ENCODE measurements at regions not wholly inside any gene's neighbourhood (a gene's known extent, or its start where the extent isn't known, plus 50 kb on each side); places are given as distances from the start of the nearest gene placed in this dataset.

GRCh38 chr9:88691091-88691490 is 156.1 kb downstream of the NXNL2 start:
- TF ChIP-seq CTCF (IDR thresholded peaks at IDR 0.05; ENCODE audit: borderline replicate concordance, insufficient read depth, low read depth, low read length), result no peak
- H3K4me3 ChIP-seq (ENCODE audit: low read depth, low read length), result no peak overlapping the region

DNA sequence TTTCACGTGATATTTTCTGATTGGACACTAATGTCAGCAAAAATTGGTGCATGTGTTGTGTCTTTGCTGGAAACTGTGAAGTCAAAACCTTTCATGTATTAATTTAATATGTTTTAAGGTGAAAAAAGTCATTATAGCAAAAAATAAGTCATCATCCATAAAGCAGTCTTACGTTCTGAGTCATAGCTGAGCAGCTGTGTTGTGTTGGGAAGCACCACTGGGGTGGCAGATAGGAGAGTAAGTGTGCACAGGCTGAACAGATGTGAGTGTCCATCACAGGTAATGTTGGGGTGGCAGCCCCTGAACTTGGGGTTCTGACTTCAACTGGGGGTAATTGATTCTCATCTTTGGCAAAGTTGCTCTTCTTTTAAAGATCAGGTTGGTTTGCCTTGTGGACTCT is 156.8 kb downstream of the NXNL2 start:
- no peak overlapping the region for H3K4me3 ChIP-seq (ENCODE audit: low read depth, low read length)
- TF ChIP-seq CTCF (IDR thresholded peaks at IDR 0.05; ENCODE audit: borderline replicate concordance, insufficient read depth, low read depth, low read length), result no peak

DNA sequence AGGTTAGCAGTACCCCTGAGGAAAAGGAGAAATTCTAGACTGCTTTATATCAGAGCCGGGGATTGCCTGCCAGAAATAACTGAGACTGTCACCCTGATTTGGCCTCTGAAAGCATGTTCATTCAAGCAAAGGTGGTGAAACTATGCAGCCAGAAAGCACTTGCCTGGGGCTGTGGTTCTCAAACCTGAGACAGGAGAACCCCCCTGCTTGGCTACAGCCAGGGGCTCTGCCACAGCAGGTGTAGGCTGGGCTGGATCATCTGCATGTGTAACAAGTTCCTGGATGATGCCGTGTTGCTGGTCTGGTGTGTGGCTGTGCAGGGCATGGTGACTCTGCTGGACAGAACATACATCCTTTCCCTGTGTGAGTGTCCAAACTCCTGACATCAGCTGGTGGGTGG is 157.8 kb downstream of the NXNL2 start:
- no peak for TF ChIP-seq CTCF (IDR thresholded peaks at IDR 0.05; ENCODE audit: borderline replicate concordance, insufficient read depth, low read depth, low read length)
- H3K4me3 ChIP-seq (ENCODE audit: low read depth, low read length), result no peak overlapping the region

GRCh38 chr9:88694625-88695024 is 159.6 kb downstream of the NXNL2 start:
- H3K4me3 ChIP-seq (ENCODE audit: low read depth, low read length), result no peak overlapping the region
- TF ChIP-seq CTCF (IDR thresholded peaks at IDR 0.05; ENCODE audit: borderline replicate concordance, insufficient read depth, low read depth, low read length), result no peak

DNA sequence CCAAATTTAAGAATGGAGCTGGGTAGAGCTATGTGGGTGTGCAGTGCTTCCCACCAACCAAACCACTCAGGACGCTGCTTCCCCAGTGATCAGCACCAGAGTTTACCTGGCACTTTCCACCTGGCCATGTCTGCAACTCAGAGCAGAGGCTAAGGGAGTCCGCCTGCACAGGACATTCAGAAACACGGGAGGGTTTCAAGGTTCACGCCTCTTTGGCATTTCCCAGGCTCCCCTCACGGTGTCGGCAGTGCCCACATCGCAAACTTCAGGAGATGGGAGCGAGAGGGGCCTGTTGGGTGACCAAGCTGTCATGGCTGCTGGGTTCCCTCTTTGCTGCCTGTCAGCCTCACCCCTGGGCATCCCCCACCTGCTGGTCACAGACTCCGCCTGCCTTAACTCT is 161.5 kb downstream of the NXNL2 start:
- TF ChIP-seq CTCF (IDR thresholded peaks at IDR 0.05; ENCODE audit: borderline replicate concordance, insufficient read depth, low read depth, low read length), result no peak
- H3K4me3 ChIP-seq (ENCODE audit: low read depth, low read length), result no peak overlapping the region

DNA sequence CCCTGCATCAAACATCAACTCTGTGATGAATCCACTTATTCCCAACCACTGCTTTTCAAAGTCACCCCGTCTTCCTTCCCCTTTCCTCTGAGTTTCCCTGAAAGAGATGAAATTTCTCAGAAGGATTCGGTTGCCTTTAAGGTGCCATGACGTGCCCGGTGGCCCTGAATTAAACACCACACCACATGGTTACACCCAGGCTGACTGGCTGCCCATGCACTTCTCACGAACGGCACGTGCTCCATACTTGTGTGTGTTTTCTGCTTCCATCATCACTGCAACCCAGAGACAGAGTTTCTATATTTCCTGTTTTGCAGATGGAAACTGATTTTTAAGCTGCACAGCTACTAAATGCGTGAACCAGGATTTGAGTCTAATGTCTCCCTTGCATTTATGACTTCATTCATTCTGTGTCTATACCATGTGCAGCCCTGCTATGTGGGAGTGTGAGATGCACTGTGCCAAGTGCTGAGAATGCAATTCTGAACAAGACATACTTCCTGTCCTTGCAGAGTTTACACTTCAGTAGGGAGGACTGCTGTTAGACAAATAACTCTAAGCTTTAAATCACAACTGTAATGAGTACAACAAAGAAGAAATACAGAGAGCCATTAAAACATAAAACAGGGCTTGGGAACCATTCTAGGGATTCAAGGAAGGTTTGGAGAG is 162.9 kb downstream of the NXNL2 start:
- no peak overlapping the region for H3K4me3 ChIP-seq (ENCODE audit: low read depth, low read length)
- TF ChIP-seq CTCF (IDR thresholded peaks at IDR 0.05; ENCODE audit: borderline replicate concordance, insufficient read depth, low read depth, low read length), result no peak

GRCh38 chr9:88702985-88703384 is 168.0 kb downstream of the NXNL2 start:
- no peak for TF ChIP-seq CTCF (IDR thresholded peaks at IDR 0.05; ENCODE audit: borderline replicate concordance, insufficient read depth, low read depth, low read length)
- no peak overlapping the region for H3K4me3 ChIP-seq (ENCODE audit: low read depth, low read length)
